ENCODE measurements at regions not wholly inside any gene's neighbourhood (a gene's known extent, or its start where the extent isn't known, plus 50 kb on each side); places are given as distances from the start of the nearest gene placed in this dataset.

DNA sequence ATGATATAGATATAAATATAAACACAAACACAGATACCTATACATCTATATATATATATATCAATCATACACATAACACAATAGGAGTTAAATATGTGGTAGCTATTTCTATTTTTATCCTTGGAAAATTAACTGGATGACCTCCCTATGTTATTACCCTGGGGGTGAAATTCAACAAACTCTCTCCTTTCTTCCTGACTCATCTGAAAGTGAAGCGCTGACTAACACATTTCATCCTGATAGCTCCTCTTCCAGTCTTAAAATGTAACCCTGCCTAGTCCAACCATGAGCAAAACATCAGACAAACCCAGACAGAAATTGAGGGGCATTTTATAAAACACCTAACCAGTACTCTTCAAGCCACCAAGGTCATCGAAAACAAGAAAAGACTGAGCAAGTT, 220.6 kb upstream of the ISX start:
- TF ChIP-seq, protein P1, sequence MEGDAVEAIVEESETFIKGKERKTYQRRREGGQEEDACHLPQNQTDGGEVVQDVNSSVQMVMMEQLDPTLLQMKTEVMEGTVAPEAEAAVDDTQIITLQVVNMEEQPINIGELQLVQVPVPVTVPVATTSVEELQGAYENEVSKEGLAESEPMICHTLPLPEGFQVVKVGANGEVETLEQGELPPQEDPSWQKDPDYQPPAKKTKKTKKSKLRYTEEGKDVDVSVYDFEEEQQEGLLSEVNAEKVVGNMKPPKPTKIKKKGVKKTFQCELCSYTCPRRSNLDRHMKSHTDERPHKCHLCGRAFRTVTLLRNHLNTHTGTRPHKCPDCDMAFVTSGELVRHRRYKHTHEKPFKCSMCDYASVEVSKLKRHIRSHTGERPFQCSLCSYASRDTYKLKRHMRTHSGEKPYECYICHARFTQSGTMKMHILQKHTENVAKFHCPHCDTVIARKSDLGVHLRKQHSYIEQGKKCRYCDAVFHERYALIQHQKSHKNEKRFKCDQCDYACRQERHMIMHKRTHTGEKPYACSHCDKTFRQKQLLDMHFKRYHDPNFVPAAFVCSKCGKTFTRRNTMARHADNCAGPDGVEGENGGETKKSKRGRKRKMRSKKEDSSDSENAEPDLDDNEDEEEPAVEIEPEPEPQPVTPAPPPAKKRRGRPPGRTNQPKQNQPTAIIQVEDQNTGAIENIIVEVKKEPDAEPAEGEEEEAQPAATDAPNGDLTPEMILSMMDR (IDR thresholded peaks at IDR 0.05; ENCODE audit: insufficient read depth, low read length, poor library complexity, severe bottlenecking), result no peak
- TF ChIP-seq EZH2phosphoT487 (conservative IDR thresholded peaks at IDR 0.05; ENCODE audit: low read length), result no peak

All from SU-DHL-6 (cell line).